HepG2 (cell line): ENCODE measurements at regions not wholly inside any gene's neighbourhood (a gene's known extent, or its start where the extent isn't known, plus 50 kb on each side); places are given as distances from the start of the nearest gene placed in this dataset.

ENCODE experiments used
- ATAC-seq: fragments of 200-7000 bp; cut with Tn5 transposase; 3 replicates; pipeline ENCODE4 v1.9.1; 2020; ENCODE audit warnings: mild to moderate bottlenecking, moderate library complexity
- BruUV-seq: library from RNA; stranded (reverse); fragments of 400-500 nt; replicated peaks from 2 replicates; lab custom pipeline; 2021; lab: Mats Ljungman, UMichigan
- CTCF ChIA-PET: fragments of 300-600 bp; formaldehyde crosslinking; extraction: SDS; loops from one replicate; lab custom pipeline; 2021; ENCODE audit warnings: low total read pairs, inconsistent platforms, low intra/inter-chr PET ratio; lab: Yijun Ruan, JAX
- POLR2A ChIA-PET: fragments of 350-600 bp; sonication (Branson Sonifier 250); formaldehyde crosslinking; loops from one replicate; lab custom pipeline; 2020; ENCODE audit warnings: antibody characterized with exemption, inconsistent platforms; lab: Yijun Ruan, JAX
- DNase-seq: peaks from one replicate; pipeline ENCODE4 v3.0.0-alpha.2; 2015; ENCODE audit warnings: low spot score
- FAIRE-seq: peaks from 3 replicates; lab custom pipeline; 2011; peaks lifted over from hg19 to GRCh38; lab: Jason Lieb, UNC
- H2AFZ ChIP-seq: one replicate; pipeline ENCODE4 v1.6.1; 2011; ENCODE audit warnings: low read length, inconsistent platforms
- H3K27ac ChIP-seq: fragments of 300-600 bp; 3 replicates; pipeline ENCODE4 v1.8.0; 2011; ENCODE audit warnings: mixed run types, mild to moderate bottlenecking, mixed read lengths, low read length, inconsistent platforms; ENCODE audit not compliant: insufficient read depth; ENCODE audit errors: extremely low read length
- H3K27me3 ChIP-seq, 2 experiments: fragments of 200-600 bp in 1 of 2; 2 replicates in 1 of 2; 3 replicates in 1 of 2; pipeline versions ENCODE4 v1.6.0 to v1.8.0; 2011; ENCODE audit warnings: low read length in 2 of 2, mild to moderate bottlenecking in 2 of 2, moderate library complexity in 2 of 2, inconsistent platforms in 1 of 2; ENCODE audit not compliant: insufficient read depth in 2 of 2, control insufficient read depth in 1 of 2
- H3K36me3 ChIP-seq, 2 experiments: fragments of 200-600 bp in 1 of 2; replicated peaks in 1 of 2; 2 replicates in 1 of 2; 3 replicates in 1 of 2; pipeline versions ENCODE4 v1.5.1 to v1.8.0; 2011; ENCODE audit warnings: low read length in 2 of 2, inconsistent platforms in 1 of 2; ENCODE audit not compliant: insufficient read depth in 2 of 2, control insufficient read depth in 1 of 2
- H3K4me1 ChIP-seq: 2 replicates; pipeline ENCODE4 v1.5.1; 2012; ENCODE audit warnings: low read length, inconsistent platforms; ENCODE audit not compliant: insufficient read depth
- H3K4me2 ChIP-seq: 2 replicates; pipeline ENCODE4 v1.6.0; 2011; ENCODE audit warnings: low read depth, low read length, inconsistent platforms
- H3K4me3 ChIP-seq, 3 experiments: fragments of 200-600 bp in 1 of 3; sonication (generic), shearing (Covaris generic) in 1 of 3; replicated peaks in 1 of 3; 2 replicates each; pipeline ENCODE4 v1.5.1; 2011 to 2016; ENCODE audit warnings: low read length in 3 of 3, inconsistent platforms in 2 of 3, low read depth in 2 of 3, mild to moderate bottlenecking in 2 of 3, control low read depth in 1 of 3, mixed read lengths in 1 of 3; ENCODE audit not compliant: insufficient read depth in 1 of 3
- H3K79me2 ChIP-seq: one replicate; pipeline ENCODE4 v1.6.1; 2011; ENCODE audit warnings: low read length, inconsistent platforms; ENCODE audit not compliant: insufficient read depth
- H3K9ac ChIP-seq: 2 replicates; pipeline ENCODE4 v1.6.0; 2011; ENCODE audit warnings: mild to moderate bottlenecking, low read depth, low read length, inconsistent platforms; ENCODE audit not compliant: insufficient read depth
- H3K9me3 ChIP-seq: 2 replicates; pipeline ENCODE4 v1.5.1; 2012; ENCODE audit warnings: mild to moderate bottlenecking, low read length
- H4K20me1 ChIP-seq: 2 replicates; pipeline ENCODE4 v1.6.0; 2011; ENCODE audit warnings: inconsistent platforms, mild to moderate bottlenecking, low read length, moderate library complexity; ENCODE audit not compliant: insufficient read depth
- HMGXB4 ChIP-seq, 2 experiments: sonication (generic) in 1 of 2; formaldehyde crosslinking in 1 of 2; IDR thresholded peaks; 2 replicates each; pipeline versions ENCODE4 v1.4.0 to v1.6.1; 2018 to 2020; ENCODE audit warnings: missing genetic modification reagents in 2 of 2, borderline replicate concordance in 1 of 2, low read depth in 1 of 2, mild to moderate bottlenecking in 1 of 2, missing biosample characterization in 1 of 2
- KLF11 ChIP-seq: IDR thresholded peaks from 2 replicates; pipeline ENCODE4 v1.6.1; 2016; ENCODE audit warnings: missing compliant biosample characterization
- MAF1 ChIP-seq: sonication (generic); formaldehyde crosslinking; IDR thresholded peaks from 2 replicates; pipeline ENCODE4 v1.5.0; 2020; ENCODE audit warnings: missing genetic modification reagents, borderline replicate concordance
- SUZ12 ChIP-seq: fragments of 150-350 bp; IDR thresholded peaks from 2 replicates; pipeline ENCODE4 v1.6.1; 2014; ENCODE audit warnings: low read depth, low read length
- WIZ ChIP-seq: sonication (generic); formaldehyde crosslinking; IDR thresholded peaks from 2 replicates; pipeline ENCODE4 v1.5.1; 2020; ENCODE audit warnings: mild to moderate bottlenecking, missing genetic modification reagents
- ZBTB14 ChIP-seq: sonication (generic); formaldehyde crosslinking; IDR thresholded peaks from 2 replicates; pipeline ENCODE4 v1.4.0; 2020; ENCODE audit warnings: missing genetic modification reagents
- ZBTB43 ChIP-seq: sonication (generic); formaldehyde crosslinking; conservative IDR thresholded peaks from 2 replicates; pipeline ENCODE4 v1.4.0; 2020; ENCODE audit warnings: missing genetic modification reagents
- ZSCAN5A ChIP-seq: sonication (generic); formaldehyde crosslinking; IDR thresholded peaks from 2 replicates; pipeline ENCODE4 v1.8.0; 2022; ENCODE audit warnings: mild to moderate bottlenecking, missing genetic modification reagents, borderline replicate concordance
- WGBS: methylation state at CpG from one replicate; pipeline ENCODE4 v1.1.6; 2017; ENCODE audit warnings: low lambda C conversion rate; 5-methylcytosine and 5-hydroxymethylcytosine counted together
- in situ Hi-C: cut with HindIII; loops from 2 replicates; pipeline ENCODE4 v1.10.0; 2017; ENCODE audit warnings: low pct_unique_long_range_greater_than_20kb; ENCODE audit not compliant: extremely low pct_ligation_motif_present
- intact Hi-C: fragments of 100-400 bp; cut with micrococcal nuclease; formaldehyde crosslinking; loops from one replicate; pipeline ENCODE4 v1.10.0; 2022; ENCODE audit not compliant: unreplicated experiment

GRCh38 chr2:16111838-16112210 lies 171.5 kb downstream of the MYCN start:
- no peak for TF ChIP-seq KLF11 (CRISPR knock-in tag)
- TF ChIP-seq MAF1 (CRISPR knock-in tag): no peak
- TF ChIP-seq ZSCAN5A: no peak
- TF ChIP-seq SUZ12: no peak
- no peak for TF ChIP-seq WIZ (CRISPR knock-in tag)
- TF ChIP-seq ZBTB14 (CRISPR knock-in tag): no peak
- no peak for TF ChIP-seq ZBTB43
- no peak for TF ChIP-seq HMGXB4 (CRISPR knock-in tag; IDR thresholded peaks at IDR 0.05; ENCODE audit: borderline replicate concordance in 1 of 2, low read depth in 1 of 2)
- TF ChIP-seq, all 625 proteins: peak for 0

More at GRCh38 chr2:16111838-16112210, 171.5 kb downstream of the MYCN start:
- WGBS: 55% methylated on average over 7 of the region's 7 CpGs
- CTCF ChIA-PET: no interaction called here
- Histone ChIP-seq H3K79me2 (no peaks in the 10 kb centered on the region), H3K4me2 (no peak overlapping the region), H4K20me1 (no peaks in the 10 kb centered on the region), H3K4me3 (no peak overlapping the region), H3K27me3 (peaks cover 0 to 4% of the 10 kb centered on the region in 2 experiments; a peak in 1 of 5 replicates), H2AFZ (no peak overlapping the region), H3K9me3 (no peaks in the 10 kb centered on the region), H3K4me1 (peaks cover 24% of the 10 kb centered on the region), H3K36me3 (no peaks in the 10 kb centered on the region), H3K9ac (no peak overlapping the region), H3K27ac (no peak overlapping the region)
- BruUV-seq: no TSS peak
- intact Hi-C loops: no loop called here
- DNase-seq (no peak), FAIRE-seq (no peak), ATAC-seq (no peak)
- in situ Hi-C loops: no loop called here
- POLR2A ChIA-PET: no interaction called here
